ENCODE measurements at regions not wholly inside any gene's neighbourhood (a gene's known extent, or its start where the extent isn't known, plus 50 kb on each side); places are given as distances from the start of the nearest gene placed in this dataset.

DNA sequence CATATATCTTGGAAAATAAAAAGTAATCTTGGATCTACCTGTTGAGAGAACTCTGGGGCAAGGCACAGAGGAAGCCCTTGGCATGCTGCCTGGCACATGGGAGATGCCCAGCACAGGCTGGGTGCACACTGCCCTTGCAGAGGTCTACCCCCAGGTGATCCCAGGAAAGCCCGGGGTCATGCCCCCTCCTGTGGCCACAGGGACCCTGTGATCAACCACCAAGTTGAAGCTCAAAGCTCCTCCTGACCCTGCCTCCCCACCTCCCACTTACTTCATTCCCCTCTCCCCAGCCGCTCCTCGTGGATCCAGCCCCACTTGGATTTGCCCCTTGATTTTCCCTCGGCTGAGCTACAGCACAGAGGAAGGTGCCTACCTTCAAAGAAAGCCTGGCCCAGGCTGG lies 62.7 kb upstream of the LARS2 start:
- TF ChIP-seq, protein P1, sequence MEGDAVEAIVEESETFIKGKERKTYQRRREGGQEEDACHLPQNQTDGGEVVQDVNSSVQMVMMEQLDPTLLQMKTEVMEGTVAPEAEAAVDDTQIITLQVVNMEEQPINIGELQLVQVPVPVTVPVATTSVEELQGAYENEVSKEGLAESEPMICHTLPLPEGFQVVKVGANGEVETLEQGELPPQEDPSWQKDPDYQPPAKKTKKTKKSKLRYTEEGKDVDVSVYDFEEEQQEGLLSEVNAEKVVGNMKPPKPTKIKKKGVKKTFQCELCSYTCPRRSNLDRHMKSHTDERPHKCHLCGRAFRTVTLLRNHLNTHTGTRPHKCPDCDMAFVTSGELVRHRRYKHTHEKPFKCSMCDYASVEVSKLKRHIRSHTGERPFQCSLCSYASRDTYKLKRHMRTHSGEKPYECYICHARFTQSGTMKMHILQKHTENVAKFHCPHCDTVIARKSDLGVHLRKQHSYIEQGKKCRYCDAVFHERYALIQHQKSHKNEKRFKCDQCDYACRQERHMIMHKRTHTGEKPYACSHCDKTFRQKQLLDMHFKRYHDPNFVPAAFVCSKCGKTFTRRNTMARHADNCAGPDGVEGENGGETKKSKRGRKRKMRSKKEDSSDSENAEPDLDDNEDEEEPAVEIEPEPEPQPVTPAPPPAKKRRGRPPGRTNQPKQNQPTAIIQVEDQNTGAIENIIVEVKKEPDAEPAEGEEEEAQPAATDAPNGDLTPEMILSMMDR (tag by site-specific recombination; IDR thresholded peaks at IDR 0.05): no peak
- TF ChIP-seq ZNF558 (tag by site-specific recombination; IDR thresholded peaks at IDR 0.05): no peak
